ENCODE measurements at regions not wholly inside any gene's neighbourhood (a gene's known extent, or its start where the extent isn't known, plus 50 kb on each side); places are given as distances from the start of the nearest gene placed in this dataset.

DNA sequence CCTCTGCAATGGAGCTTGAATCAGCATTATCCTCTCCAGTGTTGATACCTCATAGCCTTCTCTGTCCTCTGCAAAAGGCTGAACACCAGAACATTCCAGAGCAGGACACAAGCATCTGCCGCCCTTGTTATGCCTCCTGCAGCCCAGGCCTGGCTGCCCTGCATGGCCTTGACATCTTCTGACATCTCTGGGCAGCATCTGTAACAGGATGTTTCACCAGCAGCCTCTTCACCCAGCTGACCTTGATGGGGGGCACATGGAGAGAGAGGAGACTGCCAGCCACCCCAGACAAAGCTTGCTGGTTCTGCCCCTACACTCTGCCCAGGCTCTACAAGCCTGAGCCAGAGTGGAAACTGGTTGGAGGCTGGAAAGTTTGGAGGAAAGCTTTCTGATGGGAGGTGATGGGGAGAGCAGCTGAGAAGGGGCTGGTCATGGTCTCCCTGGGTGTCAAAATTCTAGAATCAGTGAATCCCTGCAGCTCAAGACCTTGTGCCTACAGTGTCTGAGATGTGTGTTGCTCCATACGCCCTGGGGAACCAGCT is 145.1 kb downstream of the MRPL14 start:
- DNase-seq (ENCODE audit: low spot score) = no peak

DNA sequence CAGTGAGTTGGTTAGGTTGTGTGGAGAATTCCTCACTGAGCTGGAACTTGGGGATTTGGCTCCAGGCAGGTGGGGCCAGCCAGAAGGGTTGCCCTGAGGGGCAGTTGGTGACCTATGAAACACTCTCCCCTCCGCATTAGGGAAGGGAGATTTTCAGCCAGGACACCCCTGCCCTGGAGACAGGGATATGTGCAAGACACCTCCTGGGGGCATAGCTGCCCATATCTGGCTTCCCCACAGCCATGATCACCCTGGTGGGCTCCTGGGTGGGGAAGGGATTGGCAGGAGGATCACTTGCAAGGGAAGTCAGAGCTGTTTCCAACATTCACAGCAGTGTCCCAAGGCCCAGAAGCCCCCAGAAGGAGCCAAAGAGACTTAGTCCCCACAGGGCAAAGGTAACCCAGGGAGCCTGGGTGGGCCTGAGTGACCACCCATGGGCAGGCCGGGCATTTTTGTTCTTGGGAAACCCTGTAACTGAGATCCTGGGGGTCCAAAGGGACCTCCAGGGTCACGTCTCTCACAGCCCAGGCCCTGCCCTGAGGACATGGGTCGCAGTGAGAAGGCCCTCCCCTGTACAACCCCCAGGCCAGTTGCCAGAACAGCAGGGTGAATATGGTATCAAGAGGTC is 145.8 kb downstream of the MRPL14 start:
- DNase-seq (ENCODE audit: low spot score) = no peak

DNA sequence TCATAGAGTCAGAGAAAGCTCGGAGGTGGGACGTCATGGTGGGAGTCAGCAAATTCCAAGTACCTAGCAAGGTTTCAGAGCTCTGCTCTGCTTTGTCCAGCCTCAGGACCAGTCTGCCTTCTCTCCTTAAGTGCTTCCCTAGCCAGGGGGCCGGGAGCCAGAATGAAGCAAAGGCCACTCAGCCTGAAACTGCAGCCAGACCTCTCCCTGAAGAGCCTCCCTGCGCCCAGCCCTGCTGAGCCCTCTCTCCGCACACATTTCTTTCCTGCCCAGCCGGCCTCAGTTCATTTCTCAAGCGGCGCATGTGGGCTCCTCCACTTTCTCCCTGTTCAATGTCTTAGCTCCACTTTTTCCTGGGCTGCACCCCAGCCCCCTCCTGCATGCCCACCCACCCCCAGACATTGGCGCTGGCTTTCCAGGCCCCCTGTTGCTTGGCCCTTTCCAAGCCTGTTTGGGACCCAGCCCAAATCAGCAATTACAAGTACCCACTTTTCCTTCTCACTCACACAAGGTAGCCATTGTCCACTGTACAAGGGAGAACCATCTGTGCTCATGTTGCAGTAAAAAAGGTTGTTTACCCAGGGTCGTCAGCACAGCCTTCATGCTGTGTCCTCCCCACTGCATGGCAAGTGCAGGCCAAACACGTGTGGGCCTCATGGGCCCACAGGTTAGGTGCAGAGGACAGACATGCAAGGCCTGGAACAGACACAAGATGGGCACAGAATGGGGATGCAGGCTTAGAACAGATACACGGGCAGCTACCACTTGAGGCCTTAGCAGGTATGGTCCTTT is 147.1 kb downstream of the MRPL14 start:
- no peak for DNase-seq (ENCODE audit: low spot score)

GRCh38 chr6:43979525-43979924 is 147.7 kb downstream of the MRPL14 start:
- DNase-seq (ENCODE audit: low spot score) = no peak

GRCh38 chr6:43978473-43979346 is 148.5 kb downstream of the MRPL14 start:
- no peak for DNase-seq (ENCODE audit: low spot score)

- peak; percentile 1 for DNase-seq (ENCODE audit: low spot score)
These were observed 149.7 kb downstream of the MRPL14 start for GRCh38 chr6:43977404-43978111.

DNA sequence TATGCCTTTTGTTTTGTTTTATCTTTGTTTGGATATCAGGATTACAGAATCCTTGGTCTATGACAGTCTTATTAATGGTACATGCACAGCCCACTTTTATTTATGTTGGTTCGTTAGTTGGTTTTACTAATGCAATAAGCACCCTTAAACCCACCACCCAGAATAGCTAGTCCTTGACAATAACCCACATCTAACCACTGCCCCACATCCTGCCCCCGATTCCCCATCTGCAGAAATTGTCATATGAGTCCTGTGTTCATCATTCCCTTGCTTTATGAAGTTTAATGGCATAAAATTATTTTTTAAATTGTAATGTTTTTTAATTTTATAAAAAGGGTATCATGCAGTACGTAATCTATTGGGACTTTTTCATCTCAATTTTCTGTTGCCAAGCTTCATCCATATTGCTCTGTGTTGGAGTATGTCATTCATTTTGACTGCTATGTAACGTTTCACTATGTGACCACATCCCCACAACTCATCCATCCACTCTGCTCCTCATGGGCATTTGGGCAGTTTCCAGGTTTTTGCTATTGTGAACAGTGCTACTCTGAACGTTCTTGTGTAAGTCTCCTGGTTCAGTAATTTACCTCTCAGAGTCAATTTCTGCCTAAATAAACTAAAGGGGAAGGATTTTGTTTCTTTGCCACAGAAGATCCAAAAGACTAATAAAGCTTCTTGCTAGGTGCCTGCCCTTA is 150.4 kb downstream of the MRPL14 start:
- no peak for DNase-seq (ENCODE audit: low spot score)

- DNase-seq (ENCODE audit: low spot score) = no peak
These were observed 152.5 kb downstream of the MRPL14 start for GRCh38 chr6:43974643-43975230.

DNA sequence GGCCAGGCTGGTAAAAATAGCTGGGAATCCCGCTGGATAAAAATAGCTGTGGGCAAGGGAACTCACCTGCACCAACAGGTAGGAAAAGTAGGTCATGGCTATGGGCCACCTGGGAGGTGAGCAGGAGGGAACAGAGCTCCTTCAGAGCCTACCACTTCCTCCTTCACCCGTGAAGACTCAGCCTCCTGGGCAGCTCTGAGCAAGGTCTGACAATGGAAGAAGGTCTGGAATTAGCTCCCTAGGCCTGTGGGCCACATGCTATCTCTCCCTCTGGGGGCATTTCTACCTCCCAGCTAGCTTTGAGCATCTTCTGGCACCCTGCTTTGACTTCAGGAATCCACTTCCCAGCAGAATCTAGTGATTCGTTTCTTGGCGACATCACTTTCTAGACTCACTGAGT is 153.9 kb downstream of the MRPL14 start:
- no peak for DNase-seq (ENCODE audit: low spot score)

DNA sequence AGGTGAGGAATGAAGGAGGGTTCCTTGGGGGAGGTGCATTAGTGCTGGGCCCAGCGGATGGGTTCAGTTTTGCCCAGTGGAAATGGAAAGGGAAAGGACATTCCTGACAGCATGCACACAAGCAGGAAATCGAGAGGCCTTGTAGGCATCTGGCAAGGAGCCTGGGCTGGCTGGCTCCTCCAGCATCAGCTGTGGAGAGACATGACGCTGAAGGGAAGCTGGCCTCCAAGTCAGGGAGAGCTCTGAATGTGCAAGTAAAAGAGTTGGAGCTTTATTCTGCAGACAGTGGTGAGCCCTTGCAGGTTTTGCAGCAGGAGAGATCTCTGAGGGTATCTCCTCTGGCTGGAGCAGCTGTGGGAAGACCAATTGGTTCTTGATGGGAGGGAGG is 154.3 kb downstream of the MRPL14 start:
- DNase-seq (ENCODE audit: low spot score) = no peak

- DNase-seq (ENCODE audit: low spot score) = no peak
These were observed 154.9 kb downstream of the MRPL14 start for GRCh38 chr6:43972179-43972912.

- no peak for DNase-seq (ENCODE audit: low spot score)
These were observed 155.5 kb downstream of the MRPL14 start for GRCh38 chr6:43971776-43972126.

- no peak for DNase-seq (ENCODE audit: low spot score)
These were observed 156.1 kb downstream of the MRPL14 start for GRCh38 chr6:43970913-43971775.

DNA sequence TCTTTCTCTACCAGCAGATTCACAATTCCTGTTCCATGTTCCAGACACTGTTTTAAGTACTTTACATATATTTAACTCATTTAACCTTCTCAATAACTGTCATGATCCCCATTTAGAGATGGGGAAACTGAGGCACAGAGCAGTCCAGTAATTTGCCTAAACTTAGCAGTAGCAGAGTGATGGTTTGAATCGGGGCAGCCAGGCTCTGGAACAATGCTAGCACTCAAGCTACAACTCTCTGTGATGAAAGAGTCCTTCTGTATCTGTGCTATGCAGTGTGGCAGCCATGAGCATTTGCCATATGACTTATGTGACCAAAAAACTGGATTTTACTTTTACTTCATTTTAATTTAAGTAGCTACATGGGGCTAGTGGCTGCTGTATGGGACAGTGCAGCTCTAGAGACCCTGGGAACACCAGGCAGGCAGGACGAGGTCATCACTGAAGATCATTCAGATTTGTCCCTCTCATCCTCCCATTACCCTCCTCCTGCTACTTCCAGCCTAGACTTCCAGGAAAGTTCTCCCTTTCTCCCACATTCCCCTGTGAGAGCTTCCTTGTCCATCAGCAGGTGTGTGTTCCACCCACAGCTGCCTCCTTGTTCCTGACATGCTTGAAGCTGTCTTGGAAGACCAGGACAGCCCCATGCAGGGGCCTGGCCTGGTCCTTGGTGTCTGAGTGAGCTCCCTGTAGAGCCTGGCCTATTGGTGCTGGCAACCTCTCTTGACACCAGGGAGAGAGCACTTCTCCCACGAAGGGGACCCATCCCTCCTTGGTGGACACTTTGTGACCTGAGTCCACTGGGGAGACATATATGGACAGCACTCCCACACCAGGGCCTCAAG is 157.0 kb downstream of the MRPL14 start:
- DNase-seq (ENCODE audit: low spot score) = no peak

GRCh38 chr6:43969158-43969981 is 157.9 kb downstream of the MRPL14 start:
- no peak for DNase-seq (ENCODE audit: low spot score)

DNA sequence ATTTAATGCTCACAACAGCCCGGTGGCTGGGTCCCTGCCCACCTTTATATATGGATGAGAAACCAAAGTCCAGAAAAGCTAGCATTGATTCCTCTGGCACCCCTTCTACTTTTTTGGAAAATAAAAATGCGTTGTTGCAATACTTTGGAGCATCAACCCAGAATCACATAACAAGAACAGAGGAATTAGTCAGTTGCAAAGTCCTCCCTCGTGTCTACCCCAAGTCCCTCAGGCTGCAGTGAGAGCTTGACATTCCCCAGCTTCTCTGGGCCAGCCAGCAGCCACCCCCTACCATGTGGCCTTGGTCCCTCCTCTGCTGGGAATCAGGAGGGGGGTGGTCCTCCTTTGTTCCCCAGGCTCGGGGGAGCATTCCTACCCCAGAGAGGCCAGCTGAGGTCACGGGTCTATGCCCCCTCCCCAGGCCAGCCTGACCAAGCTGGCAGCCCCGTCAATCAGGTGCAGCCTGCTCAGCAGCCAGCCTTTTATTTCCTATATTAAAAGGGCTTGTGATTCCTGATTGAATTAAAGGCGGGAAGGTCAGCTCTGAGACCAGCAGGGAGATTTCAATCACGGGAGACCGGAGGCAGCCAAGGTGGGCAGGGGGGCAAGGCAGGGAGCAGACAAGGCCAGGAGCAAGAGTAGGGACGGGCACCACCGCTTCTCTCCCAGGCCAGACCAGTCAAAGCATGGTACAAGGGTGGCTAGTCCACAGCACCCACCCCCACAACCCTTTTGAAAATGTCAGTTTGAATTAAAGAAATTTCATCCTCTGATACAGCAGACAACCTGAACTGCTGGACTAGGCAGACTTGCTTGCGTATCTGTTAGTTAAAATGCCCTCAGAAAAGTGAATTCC is 158.9 kb downstream of the MRPL14 start:
- no peak for DNase-seq (ENCODE audit: low spot score)

- no peak for DNase-seq (ENCODE audit: low spot score)
These were observed 159.5 kb downstream of the MRPL14 start for GRCh38 chr6:43967719-43968091.
